Stomach (tissue), 4 donors: ENCODE measurements at regions not wholly inside any gene's neighbourhood (a gene's known extent, or its start where the extent isn't known, plus 50 kb on each side); places are given as distances from the start of the nearest gene placed in this dataset.

ENCODE experiments used
- CTCF ChIP-seq, 7 experiments: fragments of 450-650 bp in 4 of 7; fragments of 200-600 bp in 3 of 7; sonication (generic) in 3 of 7; IDR thresholded peaks; one replicate each; pipeline ENCODE4 v1.5.1; 2016 to 2019; ENCODE audit warnings: antibody characterized with exemption in 7 of 7, control low read depth in 2 of 7, mild to moderate bottlenecking in 1 of 7
- EP300 ChIP-seq: sonication (generic); formaldehyde crosslinking; IDR thresholded peaks from one replicate; pipeline ENCODE4 v1.6.1; 2017; ENCODE audit warnings: antibody characterized with exemption
- POLR2A ChIP-seq, 4 donors: fragments of 450-650 bp; IDR thresholded peaks; one replicate each; pipeline ENCODE4 v1.6.1; 2016; ENCODE audit warnings: antibody characterized with exemption in 4 of 4, control low read depth in 2 of 4, mild to moderate bottlenecking in 1 of 4, moderate library complexity in 1 of 4
- POLR2AphosphoS5 ChIP-seq, 3 donors: sonication (generic); formaldehyde crosslinking; IDR thresholded peaks; one replicate each; pipeline ENCODE4 v1.6.1; 2016; ENCODE audit warnings: antibody characterized with exemption in 3 of 3

GRCh38 chr18:73318739-73319479 is 451.1 kb upstream of the NETO1 start:
- TF ChIP-seq CTCF (IDR thresholded peaks at IDR 0.05) = no peak
- TF ChIP-seq POLR2A (IDR thresholded peaks at IDR 0.05) = no peak
- no peak for TF ChIP-seq EP300
- no peak for TF ChIP-seq POLR2AphosphoS5 (IDR thresholded peaks at IDR 0.05)
